ENCODE measurements at regions not wholly inside any gene's neighbourhood (a gene's known extent, or its start where the extent isn't known, plus 50 kb on each side); places are given as distances from the start of the nearest gene placed in this dataset.

DNA sequence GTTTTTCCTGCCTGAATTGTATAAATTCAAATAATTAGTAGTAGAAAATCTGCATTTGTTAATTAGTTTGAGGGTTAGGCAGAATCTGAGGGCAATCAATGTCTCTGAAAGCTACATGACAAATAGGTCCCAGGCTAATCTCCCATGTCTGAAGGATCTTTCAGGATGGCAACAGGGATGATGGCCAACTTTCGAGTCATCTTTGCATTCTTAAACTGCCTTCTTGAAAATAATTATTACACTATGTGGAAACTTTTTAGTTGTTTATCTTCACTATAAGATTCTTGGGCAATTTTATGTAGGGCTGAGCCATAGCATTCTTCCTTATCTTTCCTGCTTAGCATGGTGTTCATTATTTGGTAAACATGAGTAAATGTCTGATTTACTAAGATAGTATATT, 490.3 kb upstream of the EPHA5 start:
- no peak for ATAC-seq
- TF ChIP-seq ZFP30 (CRISPR knock-in tag; IDR thresholded peaks at IDR 0.05): no peak
- TF ChIP-seq, protein P1, sequence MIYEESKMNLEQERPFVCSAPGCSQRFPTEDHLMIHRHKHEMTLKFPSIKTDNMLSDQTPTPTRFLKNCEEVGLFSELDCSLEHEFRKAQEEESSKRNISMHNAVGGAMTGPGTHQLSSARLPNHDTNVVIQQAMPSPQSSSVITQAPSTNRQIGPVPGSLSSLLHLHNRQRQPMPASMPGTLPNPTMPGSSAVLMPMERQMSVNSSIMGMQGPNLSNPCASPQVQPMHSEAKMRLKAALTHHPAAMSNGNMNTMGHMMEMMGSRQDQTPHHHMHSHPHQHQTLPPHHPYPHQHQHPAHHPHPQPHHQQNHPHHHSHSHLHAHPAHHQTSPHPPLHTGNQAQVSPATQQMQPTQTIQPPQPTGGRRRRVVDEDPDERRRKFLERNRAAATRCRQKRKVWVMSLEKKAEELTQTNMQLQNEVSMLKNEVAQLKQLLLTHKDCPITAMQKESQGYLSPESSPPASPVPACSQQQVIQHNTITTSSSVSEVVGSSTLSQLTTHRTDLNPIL (CRISPR knock-in tag; IDR thresholded peaks at IDR 0.05; ENCODE audit: low read depth): no peak
- no peak for TF ChIP-seq GLIS3 (CRISPR knock-in tag; IDR thresholded peaks at IDR 0.05)

DNA sequence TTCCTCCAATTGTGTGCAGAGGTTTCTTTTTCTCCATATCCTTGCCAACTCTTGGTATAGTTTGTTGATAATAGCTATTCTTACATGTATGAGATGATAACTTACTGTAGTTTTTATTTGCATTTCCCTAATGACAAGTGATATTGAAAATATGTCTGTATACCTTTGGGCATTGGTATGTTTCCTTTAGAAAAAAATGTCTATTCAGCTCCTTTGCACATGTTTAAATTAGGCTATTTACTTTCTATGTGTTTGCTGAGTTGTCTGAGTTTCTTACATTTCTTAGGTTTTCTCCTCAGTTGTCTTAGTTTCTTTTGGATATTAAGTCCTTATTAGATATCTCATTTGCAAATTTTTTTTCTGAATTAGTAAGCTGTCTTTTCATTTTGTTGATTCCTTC, 487.3 kb upstream of the EPHA5 start:
- TF ChIP-seq, protein P2, sequence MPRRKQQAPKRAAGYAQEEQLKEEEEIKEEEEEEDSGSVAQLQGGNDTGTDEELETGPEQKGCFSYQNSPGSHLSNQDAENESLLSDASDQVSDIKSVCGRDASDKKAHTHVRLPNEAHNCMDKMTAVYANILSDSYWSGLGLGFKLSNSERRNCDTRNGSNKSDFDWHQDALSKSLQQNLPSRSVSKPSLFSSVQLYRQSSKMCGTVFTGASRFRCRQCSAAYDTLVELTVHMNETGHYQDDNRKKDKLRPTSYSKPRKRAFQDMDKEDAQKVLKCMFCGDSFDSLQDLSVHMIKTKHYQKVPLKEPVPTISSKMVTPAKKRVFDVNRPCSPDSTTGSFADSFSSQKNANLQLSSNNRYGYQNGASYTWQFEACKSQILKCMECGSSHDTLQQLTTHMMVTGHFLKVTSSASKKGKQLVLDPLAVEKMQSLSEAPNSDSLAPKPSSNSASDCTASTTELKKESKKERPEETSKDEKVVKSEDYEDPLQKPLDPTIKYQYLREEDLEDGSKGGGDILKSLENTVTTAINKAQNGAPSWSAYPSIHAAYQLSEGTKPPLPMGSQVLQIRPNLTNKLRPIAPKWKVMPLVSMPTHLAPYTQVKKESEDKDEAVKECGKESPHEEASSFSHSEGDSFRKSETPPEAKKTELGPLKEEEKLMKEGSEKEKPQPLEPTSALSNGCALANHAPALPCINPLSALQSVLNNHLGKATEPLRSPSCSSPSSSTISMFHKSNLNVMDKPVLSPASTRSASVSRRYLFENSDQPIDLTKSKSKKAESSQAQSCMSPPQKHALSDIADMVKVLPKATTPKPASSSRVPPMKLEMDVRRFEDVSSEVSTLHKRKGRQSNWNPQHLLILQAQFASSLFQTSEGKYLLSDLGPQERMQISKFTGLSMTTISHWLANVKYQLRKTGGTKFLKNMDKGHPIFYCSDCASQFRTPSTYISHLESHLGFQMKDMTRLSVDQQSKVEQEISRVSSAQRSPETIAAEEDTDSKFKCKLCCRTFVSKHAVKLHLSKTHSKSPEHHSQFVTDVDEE (CRISPR knock-in tag; IDR thresholded peaks at IDR 0.05): no peak
- TF ChIP-seq ISL1 (CRISPR knock-in tag; IDR thresholded peaks at IDR 0.05) (no peak), ZNF8 (CRISPR knock-in tag; IDR thresholded peaks at IDR 0.05) (no peak), GLIS3 (CRISPR knock-in tag; IDR thresholded peaks at IDR 0.05) (no peak), BACH2 (CRISPR knock-in tag; IDR thresholded peaks at IDR 0.05; ENCODE audit: borderline replicate concordance) (no peak), ESRRG (CRISPR knock-in tag; IDR thresholded peaks at IDR 0.05) (no peak), ZFP30 (CRISPR knock-in tag; IDR thresholded peaks at IDR 0.05) (no peak), ZNF70 (CRISPR knock-in tag; IDR thresholded peaks at IDR 0.05) (no peak), ZNF565 (CRISPR knock-in tag; conservative IDR thresholded peaks at IDR 0.05; ENCODE audit: low read depth) (no peak), ZC3H10 (CRISPR knock-in tag; IDR thresholded peaks at IDR 0.05) (no peak), SNAI2 (CRISPR knock-in tag; IDR thresholded peaks at IDR 0.05) (no peak), TCF4 (CRISPR knock-in tag; IDR thresholded peaks at IDR 0.05; ENCODE audit: borderline replicate concordance) (no peak), OSR1 (CRISPR knock-in tag; IDR thresholded peaks at IDR 0.05) (no peak), TOX (CRISPR knock-in tag; IDR thresholded peaks at IDR 0.05; ENCODE audit: borderline replicate concordance) (no peak), RARB (CRISPR knock-in tag; IDR thresholded peaks at IDR 0.05) (no peak)
- TF ChIP-seq, protein P3, sequence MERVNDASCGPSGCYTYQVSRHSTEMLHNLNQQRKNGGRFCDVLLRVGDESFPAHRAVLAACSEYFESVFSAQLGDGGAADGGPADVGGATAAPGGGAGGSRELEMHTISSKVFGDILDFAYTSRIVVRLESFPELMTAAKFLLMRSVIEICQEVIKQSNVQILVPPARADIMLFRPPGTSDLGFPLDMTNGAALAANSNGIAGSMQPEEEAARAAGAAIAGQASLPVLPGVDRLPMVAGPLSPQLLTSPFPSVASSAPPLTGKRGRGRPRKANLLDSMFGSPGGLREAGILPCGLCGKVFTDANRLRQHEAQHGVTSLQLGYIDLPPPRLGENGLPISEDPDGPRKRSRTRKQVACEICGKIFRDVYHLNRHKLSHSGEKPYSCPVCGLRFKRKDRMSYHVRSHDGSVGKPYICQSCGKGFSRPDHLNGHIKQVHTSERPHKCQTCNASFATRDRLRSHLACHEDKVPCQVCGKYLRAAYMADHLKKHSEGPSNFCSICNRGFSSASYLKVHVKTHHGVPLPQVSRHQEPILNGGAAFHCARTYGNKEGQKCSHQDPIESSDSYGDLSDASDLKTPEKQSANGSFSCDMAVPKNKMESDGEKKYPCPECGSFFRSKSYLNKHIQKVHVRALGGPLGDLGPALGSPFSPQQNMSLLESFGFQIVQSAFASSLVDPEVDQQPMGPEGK (CRISPR knock-in tag; IDR thresholded peaks at IDR 0.05; ENCODE audit: borderline replicate concordance): no peak
- TF ChIP-seq, protein P4, sequence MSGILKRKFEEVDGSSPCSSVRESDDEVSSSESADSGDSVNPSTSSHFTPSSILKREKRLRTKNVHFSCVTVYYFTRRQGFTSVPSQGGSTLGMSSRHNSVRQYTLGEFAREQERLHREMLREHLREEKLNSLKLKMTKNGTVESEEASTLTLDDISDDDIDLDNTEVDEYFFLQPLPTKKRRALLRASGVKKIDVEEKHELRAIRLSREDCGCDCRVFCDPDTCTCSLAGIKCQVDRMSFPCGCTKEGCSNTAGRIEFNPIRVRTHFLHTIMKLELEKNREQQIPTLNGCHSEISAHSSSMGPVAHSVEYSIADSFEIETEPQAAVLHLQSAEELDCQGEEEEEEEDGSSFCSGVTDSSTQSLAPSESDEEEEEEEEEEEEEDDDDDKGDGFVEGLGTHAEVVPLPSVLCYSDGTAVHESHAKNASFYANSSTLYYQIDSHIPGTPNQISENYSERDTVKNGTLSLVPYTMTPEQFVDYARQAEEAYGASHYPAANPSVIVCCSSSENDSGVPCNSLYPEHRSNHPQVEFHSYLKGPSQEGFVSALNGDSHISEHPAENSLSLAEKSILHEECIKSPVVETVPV (CRISPR knock-in tag; IDR thresholded peaks at IDR 0.05): no peak
- TF ChIP-seq, protein P5, sequence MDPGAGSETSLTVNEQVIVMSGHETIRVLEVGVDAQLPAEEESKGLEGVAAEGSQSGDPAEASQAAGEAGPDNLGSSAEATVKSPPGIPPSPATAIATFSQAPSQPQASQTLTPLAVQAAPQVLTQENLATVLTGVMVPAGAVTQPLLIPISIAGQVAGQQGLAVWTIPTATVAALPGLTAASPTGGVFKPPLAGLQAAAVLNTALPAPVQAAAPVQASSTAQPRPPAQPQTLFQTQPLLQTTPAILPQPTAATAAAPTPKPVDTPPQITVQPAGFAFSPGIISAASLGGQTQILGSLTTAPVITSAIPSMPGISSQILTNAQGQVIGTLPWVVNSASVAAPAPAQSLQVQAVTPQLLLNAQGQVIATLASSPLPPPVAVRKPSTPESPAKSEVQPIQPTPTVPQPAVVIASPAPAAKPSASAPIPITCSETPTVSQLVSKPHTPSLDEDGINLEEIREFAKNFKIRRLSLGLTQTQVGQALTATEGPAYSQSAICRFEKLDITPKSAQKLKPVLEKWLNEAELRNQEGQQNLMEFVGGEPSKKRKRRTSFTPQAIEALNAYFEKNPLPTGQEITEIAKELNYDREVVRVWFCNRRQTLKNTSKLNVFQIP (CRISPR knock-in tag; IDR thresholded peaks at IDR 0.05; ENCODE audit: borderline replicate concordance, low read depth): no peak
- no peak for ATAC-seq

DNA sequence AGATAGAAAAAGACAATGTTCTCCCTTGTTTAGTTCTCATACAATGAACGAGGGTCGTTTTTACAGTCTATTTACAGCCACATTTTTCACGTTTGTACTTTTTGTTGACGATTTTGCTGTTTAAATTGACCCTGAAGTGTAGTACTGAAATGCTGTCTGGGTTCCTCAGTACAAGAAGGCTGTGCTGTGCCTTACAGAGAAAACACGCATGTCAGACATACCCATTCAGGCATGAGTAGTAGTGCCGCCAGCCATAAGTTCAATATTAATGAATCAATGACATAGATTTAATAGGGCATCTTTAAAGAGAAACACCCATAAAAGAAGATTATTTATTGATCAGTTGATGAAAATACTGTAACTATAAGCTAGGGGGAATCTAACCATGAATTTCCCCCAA, 459.8 kb upstream of the EPHA5 start:
- TF ChIP-seq PPARA (CRISPR knock-in tag; IDR thresholded peaks at IDR 0.05; ENCODE audit: borderline replicate concordance) (no peak), SNAI2 (CRISPR knock-in tag; IDR thresholded peaks at IDR 0.05) (no peak), ZFP30 (CRISPR knock-in tag; IDR thresholded peaks at IDR 0.05) (no peak), ZNF70 (CRISPR knock-in tag; IDR thresholded peaks at IDR 0.05) (no peak), RARB (CRISPR knock-in tag; IDR thresholded peaks at IDR 0.05) (no peak), BACH2 (CRISPR knock-in tag; IDR thresholded peaks at IDR 0.05; ENCODE audit: borderline replicate concordance) (no peak), ESRRG (CRISPR knock-in tag; IDR thresholded peaks at IDR 0.05) (no peak), OSR1 (CRISPR knock-in tag; IDR thresholded peaks at IDR 0.05) (no peak), GLIS3 (CRISPR knock-in tag; IDR thresholded peaks at IDR 0.05) (no peak)
- TF ChIP-seq, protein P3 (CRISPR knock-in tag; IDR thresholded peaks at IDR 0.05; ENCODE audit: borderline replicate concordance): no peak
- TF ChIP-seq, protein P2 (CRISPR knock-in tag; IDR thresholded peaks at IDR 0.05): no peak
- no peak for ATAC-seq
